NCI-H2081 treated with DMSO at 0.1 percent for 48 hours (cell line): ENCODE measurements at regions not wholly inside any gene's neighbourhood (a gene's known extent, or its start where the extent isn't known, plus 50 kb on each side); places are given as distances from the start of the nearest gene placed in this dataset.

Experiments
- DNase-seq: peaks from one replicate; lab custom pipeline; 2025; lab: John Stamatoyannopoulos, UW

DNA sequence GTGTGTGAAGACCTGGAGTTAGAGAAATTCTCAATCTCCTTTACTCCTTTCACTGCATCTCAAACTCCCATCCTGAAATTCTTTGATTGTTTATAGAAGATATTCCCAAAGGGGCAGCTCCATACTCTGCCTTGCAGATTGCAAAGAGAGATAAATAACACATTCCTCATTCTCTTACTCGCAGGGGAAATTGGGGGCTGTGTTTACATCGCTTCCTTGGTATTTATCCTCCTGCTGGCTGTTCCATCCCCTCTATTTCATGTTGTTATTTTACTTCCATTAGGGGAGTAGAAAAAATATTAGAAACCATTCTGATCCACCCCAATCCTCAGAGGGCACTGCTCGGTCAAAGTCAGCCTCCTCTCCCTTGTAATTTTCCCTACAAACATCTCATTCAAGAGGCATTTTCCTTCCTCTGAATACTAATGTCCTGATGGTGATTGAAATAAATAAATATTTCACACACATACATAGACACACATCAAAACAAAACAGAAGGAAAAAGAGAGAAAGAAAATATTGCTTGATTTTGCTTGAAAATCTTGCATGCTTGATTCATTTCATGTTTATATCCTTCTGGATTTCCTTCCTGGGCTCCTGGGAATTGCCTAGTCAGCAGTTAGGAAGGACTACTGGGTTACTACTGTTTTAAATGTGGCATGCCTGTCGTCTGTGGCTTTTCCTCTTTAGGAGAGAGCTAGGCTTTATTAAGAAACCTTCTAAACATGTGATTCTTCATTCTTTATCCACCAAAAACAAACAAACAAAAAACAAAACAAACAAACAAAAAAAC is 420.1 kb upstream of the PAPPA start:
- no peak for DNase-seq

DNA sequence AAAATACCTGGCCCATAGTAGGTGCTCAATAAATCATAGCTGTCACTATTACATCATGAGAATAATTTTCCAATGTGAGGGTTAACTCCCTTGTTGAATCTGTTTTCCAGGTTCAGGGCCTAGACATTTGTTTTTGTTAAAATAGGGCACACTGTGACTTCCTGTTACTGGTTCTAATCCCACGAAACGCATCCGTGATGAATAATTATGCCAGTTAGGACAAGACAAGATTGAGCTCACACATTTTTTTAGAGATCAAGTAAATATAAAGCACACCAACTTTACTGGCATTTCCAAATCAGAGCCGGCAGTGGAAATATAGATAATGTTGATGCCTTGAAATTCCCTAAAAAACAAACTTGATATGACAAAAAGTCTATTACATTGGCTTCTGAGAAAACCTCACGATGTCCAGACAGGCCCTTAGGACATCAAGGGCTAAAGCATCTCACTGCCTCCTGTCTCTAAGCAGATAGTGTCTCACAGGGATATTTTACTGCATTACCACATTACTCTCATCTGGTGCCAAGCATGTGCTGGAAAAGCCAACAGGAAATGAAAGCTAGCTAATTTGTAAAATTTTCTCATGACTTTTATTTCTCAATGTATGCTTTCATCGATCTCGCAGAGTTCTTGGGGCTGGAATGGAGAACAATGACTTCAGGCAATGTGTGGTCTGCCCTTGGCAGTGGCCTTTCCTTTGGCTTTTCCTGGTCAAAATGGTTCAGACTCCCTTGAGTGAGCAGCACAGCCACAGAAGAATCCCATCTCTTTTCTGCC is 414.3 kb upstream of the PAPPA start:
- DNase-seq: no peak

DNA sequence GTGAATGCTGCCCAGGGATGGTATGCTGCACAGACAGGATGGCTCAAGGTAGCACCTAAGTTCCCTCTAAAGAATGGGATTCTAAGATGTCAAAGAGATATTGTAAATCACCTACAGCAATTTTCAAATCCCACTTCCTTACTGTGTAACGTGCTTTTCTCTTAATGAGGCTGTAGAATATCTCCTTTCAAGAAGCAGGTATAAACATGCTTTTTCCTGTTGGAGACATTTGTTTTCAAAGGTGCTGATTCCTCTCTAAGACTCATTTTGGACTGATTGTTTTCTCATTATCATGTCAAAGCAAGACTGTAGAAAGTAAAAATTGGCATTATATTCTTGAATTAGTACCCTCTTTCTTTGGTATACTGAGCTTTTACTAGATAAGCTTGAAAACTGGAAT is 412.6 kb upstream of the PAPPA start:
- no peak for DNase-seq

DNA sequence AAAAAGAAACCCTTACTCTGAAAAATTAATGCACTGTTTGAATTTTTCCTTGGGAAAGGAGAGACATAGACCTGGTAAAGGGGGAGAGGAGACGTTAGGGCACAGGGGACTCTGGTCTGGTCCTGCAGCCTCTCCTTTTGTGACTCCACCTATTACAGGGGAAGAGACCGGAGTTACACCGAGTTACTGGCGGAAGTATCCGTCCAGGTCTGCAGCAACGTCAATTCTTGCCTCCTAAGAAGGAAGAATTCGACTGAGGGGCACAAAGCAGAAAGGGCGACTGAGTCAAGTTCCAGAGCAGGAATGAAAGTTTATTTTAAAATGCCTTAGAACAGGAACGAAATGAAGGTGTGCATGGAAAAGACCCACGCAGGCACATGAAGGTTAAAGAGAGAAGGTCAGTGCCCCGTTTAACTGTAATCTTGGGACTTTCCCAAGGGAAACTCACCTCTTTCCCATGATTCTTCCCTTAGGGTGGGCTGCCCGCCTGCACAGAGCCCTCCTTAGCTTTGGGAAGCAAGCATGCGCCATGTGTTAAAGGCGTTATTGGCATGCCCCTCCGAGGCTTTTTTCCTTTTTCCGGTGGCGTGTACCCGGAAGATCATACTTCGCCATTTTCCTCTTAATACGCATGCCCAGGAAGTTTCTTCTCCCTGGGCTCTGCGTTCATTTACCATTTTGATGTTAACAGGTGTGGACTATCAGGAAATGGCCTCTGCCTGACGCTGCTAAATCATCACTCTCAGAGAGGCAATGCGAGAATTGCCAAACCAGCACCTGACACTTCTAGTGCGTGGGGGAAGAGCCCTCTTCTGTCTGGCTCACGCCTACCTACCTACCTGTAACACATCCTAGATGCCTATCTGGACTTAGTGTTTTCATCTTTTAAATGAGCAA is 409.6 kb upstream of the PAPPA start:
- DNase-seq: no peak

DNA sequence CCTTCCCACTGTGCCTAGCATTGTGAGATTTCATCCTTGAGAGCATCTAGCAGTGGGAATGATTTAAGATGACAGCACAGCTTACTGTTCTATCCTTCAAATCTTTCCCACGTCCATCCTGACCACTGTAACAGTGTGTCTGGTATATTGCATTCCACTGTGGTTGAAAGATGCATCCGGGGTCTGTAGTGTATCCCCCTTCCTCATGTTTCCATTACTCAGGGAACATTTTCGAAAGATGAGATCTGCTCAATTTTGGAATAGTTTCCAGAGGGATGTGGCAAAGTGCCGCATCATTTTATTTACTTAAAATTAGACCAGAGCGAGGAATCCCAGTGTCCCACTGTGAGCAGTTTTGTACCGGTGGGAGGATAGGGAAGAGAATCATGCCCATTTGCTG is 407.1 kb upstream of the PAPPA start:
- DNase-seq: no peak

DNA sequence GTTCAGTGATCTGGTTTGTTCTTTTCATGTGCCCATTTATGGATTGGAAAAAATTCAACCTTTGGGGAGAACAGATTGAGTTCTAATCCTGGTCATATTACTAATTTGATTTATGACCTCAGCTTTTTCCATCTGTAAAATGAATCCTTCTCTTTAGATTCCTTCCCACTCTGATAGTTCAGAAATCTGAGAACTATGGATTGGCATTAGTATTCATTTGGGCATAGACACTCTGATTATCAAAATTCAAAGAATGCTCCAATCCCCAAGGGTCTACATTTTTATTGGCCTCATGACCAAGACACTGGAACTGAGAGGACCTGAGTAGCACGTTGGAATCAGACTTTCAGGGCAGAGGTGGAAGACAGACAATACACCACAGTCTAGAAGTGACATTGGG is 405.9 kb upstream of the PAPPA start:
- no peak for DNase-seq

DNA sequence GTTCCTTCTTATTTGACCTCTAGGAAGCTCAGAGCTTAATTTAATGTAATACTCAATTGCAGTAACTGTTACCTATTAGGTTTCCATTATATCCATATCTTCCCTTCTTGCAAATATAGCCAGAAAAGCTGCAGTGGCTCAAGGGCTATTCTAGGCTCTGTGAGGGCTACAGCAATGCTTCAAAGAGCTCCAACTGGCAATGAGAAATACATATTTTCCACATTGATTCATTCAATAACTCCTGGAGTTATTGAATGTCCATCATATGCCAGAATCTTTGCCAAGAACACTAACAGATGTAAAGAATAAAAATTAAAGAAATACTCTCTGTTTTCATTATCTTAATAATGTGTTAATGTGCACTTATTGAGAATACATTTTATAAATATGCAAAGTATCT is 396.9 kb upstream of the PAPPA start:
- no peak for DNase-seq

DNA sequence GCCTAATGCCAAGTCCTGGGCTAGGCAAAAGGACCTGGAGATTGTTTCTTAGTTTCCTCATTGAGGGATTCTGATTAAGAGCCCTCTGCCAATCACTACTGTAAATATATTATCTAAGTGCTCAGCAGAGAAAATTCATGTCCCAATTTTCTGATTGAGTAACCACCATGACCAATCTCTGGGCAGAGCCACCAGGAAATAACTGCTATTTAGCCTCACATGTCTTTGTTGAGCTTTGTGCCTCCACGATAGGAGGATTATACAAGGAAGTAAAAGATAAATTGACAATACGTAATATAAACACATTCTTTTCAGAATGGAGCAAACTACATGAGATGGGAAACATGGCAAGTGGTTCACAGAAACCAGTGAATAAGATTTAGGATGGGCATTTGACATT is 396.1 kb upstream of the PAPPA start:
- DNase-seq: no peak

DNA sequence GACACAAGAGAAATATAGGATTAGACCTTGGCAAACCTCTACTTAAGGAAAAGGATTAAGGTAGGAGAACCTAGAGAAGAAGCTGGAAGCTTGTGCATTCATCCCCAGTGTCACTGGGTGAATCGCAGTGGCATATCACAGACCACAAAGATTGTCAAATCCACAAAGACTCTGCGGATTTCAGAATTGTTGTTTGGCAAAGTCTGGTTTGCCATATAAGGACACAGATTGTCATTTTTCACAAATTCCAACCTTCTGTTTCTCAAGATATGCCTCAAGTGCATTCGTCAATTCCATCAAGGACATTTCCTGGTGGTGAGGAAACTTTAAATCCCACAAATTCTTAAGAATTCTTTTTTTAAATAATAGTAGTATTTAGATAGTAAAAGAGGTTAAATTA is 395.1 kb upstream of the PAPPA start:
- no peak for DNase-seq

DNA sequence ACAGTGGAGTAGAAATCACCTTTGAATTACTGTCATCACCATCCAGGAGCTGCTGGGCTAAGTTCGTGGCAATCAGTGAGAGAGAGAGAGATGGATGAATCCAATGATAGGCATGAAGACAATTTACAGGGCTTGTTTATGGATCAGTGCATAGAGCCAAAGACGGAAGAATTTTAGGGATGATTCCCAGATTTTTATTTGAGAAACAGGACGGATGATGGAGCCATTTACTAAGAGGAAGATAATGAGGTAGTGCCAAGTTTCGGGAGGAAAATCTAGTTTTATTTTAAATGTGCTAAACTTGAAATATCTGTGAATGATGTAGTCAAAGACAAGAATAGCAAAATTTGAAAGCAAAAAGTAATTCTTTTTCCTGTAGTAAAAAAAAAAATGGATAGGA is 394.2 kb upstream of the PAPPA start:
- DNase-seq: no peak

DNA sequence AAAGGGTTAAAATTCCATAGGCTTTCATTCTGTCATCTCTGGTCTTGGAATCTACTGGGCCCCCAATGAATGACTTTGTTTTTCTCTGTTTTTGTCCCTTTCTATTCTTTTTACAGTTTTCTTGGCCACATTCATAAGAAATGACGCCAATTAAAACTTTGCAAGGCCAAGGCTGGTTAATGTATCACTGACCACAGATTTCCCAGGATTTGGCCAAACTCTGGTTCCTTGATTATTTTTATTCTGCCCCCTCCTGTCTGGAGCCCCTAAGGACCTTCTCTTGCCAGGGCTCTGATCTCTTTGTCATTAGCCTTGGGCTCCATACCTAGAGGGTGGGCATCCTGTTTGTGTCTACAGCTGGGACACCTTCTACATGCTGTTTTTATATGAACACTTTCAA is 388.9 kb upstream of the PAPPA start:
- DNase-seq: no peak

DNA sequence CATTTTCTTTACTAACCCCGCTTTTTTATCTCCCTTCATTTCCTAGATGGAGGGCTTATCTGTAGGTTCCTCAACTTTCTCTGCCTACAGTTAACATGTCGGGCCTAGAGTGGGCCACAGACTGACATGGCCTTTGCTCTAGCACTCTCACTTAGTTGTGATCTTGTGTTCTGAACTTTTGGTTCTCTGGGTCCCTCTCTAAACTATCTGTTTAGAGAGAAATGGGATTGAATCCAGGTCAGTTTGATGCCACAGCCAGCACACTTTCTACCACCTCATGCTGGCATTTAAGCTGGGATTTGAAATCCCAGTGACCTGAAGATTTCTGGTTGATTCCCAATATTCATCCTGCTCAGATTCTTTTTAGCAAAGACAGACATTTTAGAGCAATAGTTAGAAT is 388.5 kb upstream of the PAPPA start:
- no peak for DNase-seq

DNA sequence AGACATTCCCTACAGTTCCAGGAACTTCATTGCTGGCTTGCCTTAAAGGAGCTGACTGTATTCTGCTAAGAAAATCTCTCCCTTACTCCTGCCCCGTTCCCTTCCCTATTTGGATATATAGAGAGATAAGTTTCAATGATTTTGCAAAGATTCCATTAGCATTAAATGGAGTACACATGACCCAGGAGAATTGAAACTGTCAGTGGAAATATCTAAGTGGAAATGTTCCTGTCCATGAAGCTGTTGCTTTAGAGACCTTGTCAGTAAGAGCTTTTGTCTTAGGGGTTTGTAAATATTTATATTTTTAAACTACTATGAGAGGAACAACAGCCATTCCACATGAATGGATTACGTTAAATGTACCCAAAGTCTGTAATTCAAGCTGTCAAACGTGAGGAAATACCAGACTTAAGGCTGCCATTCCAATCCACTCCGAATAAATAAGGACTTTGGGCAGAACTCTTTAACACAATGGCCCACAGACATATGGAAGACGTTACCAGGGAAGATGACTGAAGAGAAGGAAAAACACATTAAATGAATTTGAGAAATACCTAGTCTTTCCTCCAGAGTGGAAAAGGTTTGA is 387.1 kb upstream of the PAPPA start:
- no peak for DNase-seq

DNA sequence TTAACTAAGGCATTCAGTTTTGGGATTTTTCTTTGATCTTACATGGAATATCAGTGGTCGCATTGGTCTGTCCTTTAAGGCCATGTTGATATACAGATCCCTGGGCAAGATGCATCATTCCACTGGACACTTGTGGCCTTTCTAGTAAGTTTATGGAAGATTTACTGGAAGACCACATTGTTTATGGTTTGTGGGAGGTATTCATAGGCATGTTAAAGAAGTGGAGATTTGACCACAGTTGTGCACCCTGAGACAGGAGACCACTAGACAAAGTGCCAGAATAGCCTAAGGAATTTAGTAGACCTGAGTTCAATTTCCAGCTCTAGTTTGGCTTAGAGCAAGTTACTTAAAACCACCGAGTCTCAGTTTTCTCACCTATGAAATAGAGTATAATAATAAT is 383.1 kb upstream of the PAPPA start:
- no peak for DNase-seq

DNA sequence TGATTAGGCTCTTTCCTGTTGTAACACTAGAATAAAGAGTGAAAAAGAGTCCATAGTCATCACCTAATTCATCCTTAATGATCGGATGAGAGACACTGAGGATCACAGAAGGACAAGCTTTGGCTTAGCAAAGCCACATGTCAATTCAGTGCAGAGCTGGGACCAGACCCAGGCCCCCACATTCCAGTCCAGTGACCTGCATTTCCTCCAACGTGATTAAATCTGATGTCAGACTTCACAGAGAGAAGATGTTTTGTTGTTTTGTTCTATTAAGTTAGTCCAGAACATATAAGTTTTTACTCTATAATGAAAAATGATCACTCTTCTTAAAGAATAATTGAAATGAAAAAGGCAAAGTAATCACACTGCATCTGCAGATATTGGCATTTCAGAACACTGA is 377.9 kb upstream of the PAPPA start:
- no peak for DNase-seq

DNA sequence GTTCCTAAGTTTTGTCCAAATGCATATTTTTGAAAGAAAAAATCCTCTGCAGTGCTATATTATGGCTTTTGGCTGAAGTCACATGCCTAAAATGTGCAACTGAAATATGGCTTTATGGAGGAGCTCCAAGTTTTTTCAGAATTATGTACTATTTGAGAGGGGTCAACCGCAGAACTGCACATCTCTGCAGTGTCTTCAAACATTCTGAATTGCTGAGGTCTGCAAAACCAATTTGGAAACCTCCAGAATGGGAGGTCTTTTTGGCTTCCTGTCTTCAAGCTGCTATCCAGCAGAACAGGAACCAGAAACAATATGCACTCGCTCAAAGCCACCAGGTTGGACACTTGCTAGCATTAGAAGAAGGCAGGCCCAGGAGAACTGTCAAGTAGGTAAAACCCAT is 376.0 kb upstream of the PAPPA start:
- no peak for DNase-seq

DNA sequence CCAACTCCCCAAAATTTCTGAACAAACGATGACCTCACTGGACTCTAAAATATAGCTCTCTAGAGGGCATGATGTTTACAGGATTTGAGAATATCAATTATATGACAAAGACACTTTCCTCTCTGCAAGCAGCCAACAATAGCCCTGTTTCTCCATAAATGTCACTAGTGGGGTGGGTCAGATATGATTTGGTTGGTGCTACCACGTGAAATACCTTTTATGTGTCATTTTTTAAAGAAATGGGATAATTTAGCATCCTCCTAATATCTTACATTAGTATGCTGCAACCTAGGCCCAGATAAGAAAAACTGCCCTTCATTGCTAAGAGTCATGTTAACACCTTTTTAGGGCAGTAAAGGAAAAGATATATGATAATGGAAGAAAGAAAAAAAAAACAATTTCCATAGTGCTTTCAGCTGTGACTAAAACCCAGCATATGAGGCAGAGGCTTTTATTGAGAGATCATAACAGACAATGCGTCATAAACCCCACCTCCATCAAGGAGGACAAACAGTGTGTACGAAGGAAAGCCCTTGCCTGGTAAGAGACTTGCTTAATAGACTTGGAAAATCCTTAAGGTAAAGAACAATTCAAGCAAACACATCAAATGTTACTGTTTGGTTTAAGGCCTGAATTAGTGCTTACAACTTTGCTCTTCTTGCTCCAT is 372.4 kb upstream of the PAPPA start:
- no peak for DNase-seq

DNA sequence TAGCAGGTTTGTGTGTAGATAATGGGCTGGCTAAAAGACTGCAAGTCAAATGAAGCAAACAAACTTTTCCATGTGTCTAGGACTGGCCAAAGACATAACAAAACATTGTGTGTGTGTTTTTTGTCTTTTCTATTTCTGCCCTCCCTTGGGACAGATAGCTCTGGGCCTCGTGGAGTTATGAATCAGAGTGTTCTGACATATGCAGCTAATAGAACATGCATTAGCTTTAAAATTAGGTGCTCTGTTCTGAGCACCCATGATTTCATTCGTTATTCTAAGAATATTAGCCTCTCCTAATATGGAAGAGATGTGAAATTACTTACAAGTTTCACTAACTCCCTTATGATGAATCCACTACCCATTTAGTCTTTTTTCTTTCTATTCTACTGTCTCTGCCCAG is 367.3 kb upstream of the PAPPA start:
- DNase-seq: no peak

DNA sequence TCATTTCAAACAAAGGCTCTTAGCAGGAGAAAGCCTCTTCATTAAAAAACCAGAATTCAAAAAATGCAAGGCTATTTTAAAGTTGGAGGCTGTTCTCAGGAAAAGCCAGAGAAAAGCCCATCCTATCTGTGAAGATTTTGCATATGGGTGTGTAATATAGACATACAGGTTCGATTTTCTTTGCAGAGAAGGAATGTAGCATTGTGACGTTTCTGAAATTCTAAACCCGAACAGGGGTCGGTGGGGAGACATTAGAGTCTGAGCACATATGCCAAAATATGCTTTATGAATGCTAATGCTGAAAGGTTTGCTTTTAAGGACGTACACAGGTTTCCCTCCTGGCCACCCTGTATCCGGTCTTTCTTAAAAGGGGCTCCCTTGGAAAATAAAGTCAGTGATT is 363.1 kb upstream of the PAPPA start:
- no peak for DNase-seq

DNA sequence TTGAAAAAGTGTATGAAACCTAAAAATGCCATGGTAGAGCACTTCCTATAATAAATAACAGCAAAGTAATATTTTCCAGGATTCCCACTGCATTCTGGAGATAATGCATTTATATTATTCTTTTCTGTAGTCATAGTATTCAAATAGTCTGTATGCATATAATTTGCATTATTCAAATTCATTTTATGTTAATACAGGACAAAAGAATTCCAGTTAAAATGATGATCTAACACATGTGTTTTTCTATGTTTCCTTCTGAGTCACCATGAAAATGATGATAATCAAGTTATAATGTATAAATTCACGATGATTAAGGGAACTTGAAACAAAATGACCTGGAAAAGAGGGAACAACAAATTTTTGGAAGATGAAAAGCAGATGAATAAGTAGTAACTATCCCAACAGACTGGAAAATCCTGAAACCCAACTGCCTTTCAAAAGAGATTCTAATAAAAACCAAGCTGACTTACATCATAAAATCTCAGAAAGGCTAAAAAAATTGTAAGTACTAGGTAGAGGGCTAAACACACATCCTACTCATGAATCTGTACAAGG is 358.6 kb upstream of the PAPPA start:
- no peak for DNase-seq

DNA sequence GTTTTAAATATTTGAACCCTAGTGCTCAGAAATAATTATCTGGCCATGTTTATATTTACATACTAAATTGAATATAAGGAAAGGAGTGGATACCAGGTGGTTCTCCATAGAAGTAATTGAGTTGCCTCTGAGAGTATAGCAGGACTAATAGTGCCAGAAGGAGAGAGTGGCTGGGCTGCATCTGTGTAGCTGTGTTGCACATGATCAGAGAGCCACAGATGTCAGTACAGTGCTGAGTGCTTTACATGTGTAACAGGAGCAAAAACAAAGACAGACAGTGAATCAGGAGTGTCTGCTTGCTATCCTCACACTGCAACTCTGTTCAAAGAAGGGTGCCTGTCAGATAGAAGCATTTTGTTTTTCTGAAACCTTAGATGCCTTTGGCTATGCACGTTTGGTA is 353.9 kb upstream of the PAPPA start:
- DNase-seq: no peak
